Erythroblast (primary cell): ENCODE measurements at regions not wholly inside any gene's neighbourhood (a gene's known extent, or its start where the extent isn't known, plus 50 kb on each side); places are given as distances from the start of the nearest gene placed in this dataset.

Source experiments
- GATA1 ChIP-seq: IDR thresholded peaks from 2 replicates; pipeline ENCODE4 v1.6.1; 2011; ENCODE audit warnings: low read depth, mild to moderate bottlenecking, control low read depth, low read length, moderate library complexity
- POLR2A ChIP-seq: IDR thresholded peaks from 2 replicates; pipeline ENCODE4 v1.6.1; 2011; ENCODE audit warnings: mild to moderate bottlenecking, low read length

- TF ChIP-seq POLR2A (no peak), GATA1 (no peak)
Measured at GRCh38 chr7:88597941-88598425, 161.5 kb upstream of the ZNF804B start.
